Liver (tissue), 8 donors: ENCODE measurements at regions not wholly inside any gene's neighbourhood (a gene's known extent, or its start where the extent isn't known, plus 50 kb on each side); places are given as distances from the start of the nearest gene placed in this dataset.

Source experiments
- DNase-seq: peaks from one replicate; pipeline ENCODE4 v3.0.0-alpha.2; 2017; ENCODE audit warnings: low spot score
- H3K27ac ChIP-seq, 2 donors: one replicate each; pipeline ENCODE4 v1.7.0; 2013; ENCODE audit warnings: inconsistent platforms in 2 of 2, low read length in 2 of 2, control low read depth in 1 of 2, low read depth in 1 of 2, mild to moderate bottlenecking in 1 of 2
- H3K27me3 ChIP-seq, 4 donors: one replicate each; pipeline versions ENCODE4 v1.6.1 to v1.7.0; 2013; ENCODE audit warnings: low read length in 3 of 4, inconsistent platforms in 1 of 4, mild to moderate bottlenecking in 1 of 4, moderate library complexity in 1 of 4; ENCODE audit not compliant: control insufficient read depth in 4 of 4, insufficient read depth in 4 of 4
- H3K36me3 ChIP-seq, 4 donors: one replicate each; pipeline versions ENCODE4 v1.6.1 to v1.7.0; 2013; ENCODE audit warnings: low read length in 3 of 4, mild to moderate bottlenecking in 3 of 4, low read depth in 1 of 4, moderate library complexity in 1 of 4; ENCODE audit not compliant: control insufficient read depth in 4 of 4, insufficient read depth in 3 of 4
- H3K4me1 ChIP-seq, 4 donors: one replicate each; pipeline versions ENCODE4 v1.6.1 to v1.7.0; 2013; ENCODE audit warnings: low read length in 3 of 4, mild to moderate bottlenecking in 3 of 4, moderate library complexity in 1 of 4; ENCODE audit not compliant: control insufficient read depth in 4 of 4, insufficient read depth in 4 of 4
- H3K4me3 ChIP-seq, 3 donors: one replicate each; pipeline versions ENCODE4 v1.6.1 to v1.7.0; 2013; ENCODE audit warnings: low read length in 3 of 3, control low read depth in 1 of 3, low read depth in 1 of 3, mild to moderate bottlenecking in 1 of 3
- H3K9ac ChIP-seq, 2 donors: one replicate each; pipeline ENCODE4 v1.7.0; 2013; ENCODE audit warnings: low read length in 2 of 2, mild to moderate bottlenecking in 2 of 2, moderate library complexity in 2 of 2, control low read depth in 1 of 2, low read depth in 1 of 2
- H3K9me3 ChIP-seq, 4 donors: one replicate each; pipeline versions ENCODE4 v1.6.1 to v1.7.0; 2013; ENCODE audit warnings: low read length in 3 of 4; ENCODE audit not compliant: control insufficient read depth in 4 of 4
- ATF3 ChIP-seq: IDR thresholded peaks from 2 replicates; pipeline ENCODE4 v1.6.1; 2016; ENCODE audit warnings: antibody characterized with exemption
- CTCF ChIP-seq: fragments of 150-350 bp; IDR thresholded peaks from 2 replicates; pipeline ENCODE4 v1.5.1; 2017; ENCODE audit warnings: improper control_type of control experiment, low read depth, low read length; ENCODE audit not compliant: missing input control
- EGR1 ChIP-seq, 2 donors: IDR thresholded peaks; 2 replicates each; pipeline ENCODE4 v1.6.1; 2016 to 2018; ENCODE audit warnings: antibody characterized with exemption in 2 of 2, low read depth in 2 of 2
- FOXA1 ChIP-seq: IDR thresholded peaks from 2 replicates; pipeline ENCODE4 v1.6.1; 2016; ENCODE audit warnings: antibody characterized with exemption
- FOXA2 ChIP-seq: IDR thresholded peaks from 2 replicates; pipeline ENCODE4 v1.6.1; 2016; ENCODE audit warnings: antibody characterized with exemption
- GABPA ChIP-seq, 2 donors: IDR thresholded peaks in 1 of 2; conservative IDR thresholded peaks in 1 of 2; 2 replicates each; pipeline ENCODE4 v1.6.1; 2016; ENCODE audit warnings: antibody characterized with exemption in 2 of 2, mild to moderate bottlenecking in 1 of 2, moderate library complexity in 1 of 2
- HNF4G ChIP-seq: IDR thresholded peaks from 2 replicates; pipeline ENCODE4 v1.6.1; 2016; ENCODE audit warnings: antibody characterized with exemption
- JUND ChIP-seq, 2 donors: IDR thresholded peaks; 2 replicates each; pipeline ENCODE4 v1.6.1; 2016; ENCODE audit warnings: antibody characterized with exemption in 2 of 2
- MAX ChIP-seq: IDR thresholded peaks from 2 replicates; pipeline ENCODE4 v1.6.1; 2016; ENCODE audit warnings: antibody characterized with exemption
- RAD21 ChIP-seq, 2 donors: IDR thresholded peaks; 2 replicates each; pipeline ENCODE4 v1.6.1; 2016; ENCODE audit warnings: antibody characterized with exemption in 2 of 2, mild to moderate bottlenecking in 2 of 2
- REST ChIP-seq: IDR thresholded peaks from 2 replicates; pipeline ENCODE4 v1.6.1; 2016; ENCODE audit warnings: antibody characterized with exemption, mild to moderate bottlenecking
- SP1 ChIP-seq: IDR thresholded peaks from 2 replicates; pipeline ENCODE4 v1.6.1; 2018; ENCODE audit warnings: antibody characterized with exemption, mild to moderate bottlenecking
- ZBTB33 ChIP-seq: IDR thresholded peaks from 2 replicates; pipeline ENCODE4 v1.6.1; 2016; ENCODE audit warnings: antibody characterized with exemption
- WGBS: extraction: QIAGEN DNeasy Blood & Tissue Kit; methylation state at CpG from one replicate; pipeline ENCODE4 v1.1.7; 2013; 5-methylcytosine and 5-hydroxymethylcytosine counted together
- donor health status: healthy.
- donor health status: healthy.
- donor health status: healthy.
- donor health status: healthy.
- donor health status: healthy.

- Histone ChIP-seq H3K4me3 (no peak overlapping the region), H3K27me3 (peaks cover 0 to 4% (median 0%) of the 10 kb centered on the region in 4 donors), H3K9ac (no peak overlapping the region), H3K4me1 (no peaks in the 10 kb centered on the region), H3K9me3 (peaks cover 0 to 4% (median 2%) of the 10 kb centered on the region in 4 donors), H3K27ac (no peak overlapping the region), H3K36me3 (no peaks in the 10 kb centered on the region)
- TF ChIP-seq REST (no peak), EGR1 (IDR thresholded peaks at IDR 0.05; ENCODE audit: low read depth in 2 of 2) (no peak), HNF4G (no peak), ATF3 (no peak), FOXA1 (no peak), MAX (no peak), ZBTB33 (no peak), SP1 (no peak), FOXA2 (no peak), RAD21 (IDR thresholded peaks at IDR 0.05) (no peak)
- DNase-seq: no peak
- 63% methylated on average over 3 of the region's 3 CpGs for WGBS
Measured at GRCh38 chr17:13209081-13209480, 191.3 kb upstream of the ELAC2 start.

- WGBS: 70% methylated on average over 8 of the region's 8 CpGs
- TF ChIP-seq FOXA1 (no peak), GABPA (IDR thresholded peaks at IDR 0.05 in 1 of 2, conservative IDR thresholded peaks at IDR 0.05 in 1 of 2) (no peak), EGR1 (IDR thresholded peaks at IDR 0.05; ENCODE audit: low read depth in 2 of 2) (no peak), CTCF (no peak), ZBTB33 (no peak), JUND (IDR thresholded peaks at IDR 0.05) (no peak), FOXA2 (no peak), MAX (no peak)
Measured at GRCh38 chr17:13204607-13205237, 186.9 kb upstream of the ELAC2 start.

More at GRCh38 chr17:13204607-13205237, 186.9 kb upstream of the ELAC2 start:
- no peak overlapping the region for H3K4me3 ChIP-seq
- H3K27me3 ChIP-seq: peaks cover 0 to 8% (median 0%) of the 10 kb centered on the region in 4 donors
- no peaks in the 10 kb centered on the region for H3K4me1 ChIP-seq
- H3K9me3 ChIP-seq: no peaks in the 10 kb centered on the region
- no peak for DNase-seq
- H3K27ac ChIP-seq: no peak overlapping the region
- no peaks in the 10 kb centered on the region for H3K36me3 ChIP-seq
- no peak overlapping the region for H3K9ac ChIP-seq
